AG09319 (cell line): ENCODE measurements at regions not wholly inside any gene's neighbourhood (a gene's known extent, or its start where the extent isn't known, plus 50 kb on each side); places are given as distances from the start of the nearest gene placed in this dataset.
"Not testable (repeated sequence)": the region's sequence is repeated elsewhere in the genome, so short reads cannot be mapped to it uniquely, and the experiment has no call there.

Experiments
- DNase-seq: peaks from one replicate; pipeline ENCODE4 v3.0.0-alpha.2; 2010; ENCODE audit warnings: low read depth; ENCODE audit errors: extremely low read depth
- CTCF ChIP-seq: IDR thresholded peaks from 2 replicates; pipeline ENCODE4 v1.5.1; 2011; ENCODE audit warnings: low read depth, mild to moderate bottlenecking, inconsistent platforms, low read length, moderate library complexity

DNA sequence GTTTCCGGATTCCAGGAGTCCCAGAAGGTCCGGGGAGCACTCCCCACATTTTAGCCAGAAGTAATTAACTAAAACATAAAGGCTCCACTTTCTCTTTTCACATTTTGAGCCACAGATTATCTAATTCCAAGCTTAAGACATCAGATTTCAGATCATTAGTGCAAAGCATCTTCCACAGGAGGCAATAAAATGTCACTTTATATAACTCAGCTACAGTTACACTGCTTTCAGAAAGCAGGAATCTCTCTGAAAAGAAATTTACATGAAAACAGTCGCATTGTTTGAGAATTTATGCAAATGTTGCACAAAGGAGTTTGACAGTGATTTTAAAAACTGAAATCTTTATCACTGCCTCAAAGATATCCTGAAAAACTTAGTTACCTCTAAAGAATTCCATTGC lies 99.7 kb downstream of the LMO4 start:
- no peak for TF ChIP-seq CTCF
- DNase-seq: no peak

- no peak for TF ChIP-seq CTCF
Observed at GRCh38 chr1:87428883-87429282, 100.2 kb downstream of the LMO4 start.

GRCh38 chr1:87432685-87433084 lies 104.0 kb downstream of the LMO4 start:
- DNase-seq: no peak
- no peak for TF ChIP-seq CTCF

More at GRCh38 chr1:87428883-87429282, 100.2 kb downstream of the LMO4 start:
- DNase-seq: no peak

- DNase-seq: not testable (repeated sequence)
Observed at GRCh38 chr1:87433101-87433500, 104.4 kb downstream of the LMO4 start.

GRCh38 chr1:87435484-87435883 lies 106.8 kb downstream of the LMO4 start:
- DNase-seq: no peak
- no peak for TF ChIP-seq CTCF

- not testable (repeated sequence) for DNase-seq
Observed at GRCh38 chr1:87436115-87436514, 107.4 kb downstream of the LMO4 start.

DNA sequence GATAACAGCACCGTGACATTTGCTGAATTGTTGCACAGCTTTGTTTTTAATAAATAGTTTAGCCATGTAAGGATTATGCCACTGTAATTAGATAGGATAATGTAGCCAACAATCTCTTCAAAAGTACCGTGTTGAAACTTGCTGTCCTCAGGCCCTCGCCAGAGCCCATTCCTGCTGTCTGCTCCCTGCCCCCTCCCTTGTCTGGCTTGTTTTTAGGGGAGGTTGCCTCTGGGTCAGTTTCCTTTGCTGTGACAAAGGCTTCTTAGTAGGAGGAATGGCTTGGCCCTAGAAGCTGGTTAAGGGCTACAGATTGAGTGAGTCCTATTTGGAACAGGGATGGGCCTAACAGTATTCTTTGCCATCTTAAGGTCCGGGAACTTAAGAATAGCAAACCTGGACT lies 107.9 kb downstream of the LMO4 start:
- DNase-seq: no peak
- TF ChIP-seq CTCF: no peak

- DNase-seq: no peak
Observed at GRCh38 chr1:87437663-87438295, 109.1 kb downstream of the LMO4 start.

More at GRCh38 chr1:87437663-87438295, 109.1 kb downstream of the LMO4 start:
- TF ChIP-seq CTCF: no peak
